GM23248 (cell line): ENCODE measurements at regions not wholly inside any gene's neighbourhood (a gene's known extent, or its start where the extent isn't known, plus 50 kb on each side); places are given as distances from the start of the nearest gene placed in this dataset.

ENCODE experiments used
- DNase-seq: peaks from one replicate; pipeline ENCODE4 v3.0.0-alpha.2; 2015
- H2AFZ ChIP-seq: fragments of 200-600 bp; sonication (generic); 2 replicates; pipeline ENCODE4 v1.6.1; 2016; ENCODE audit warnings: antibody characterized with exemption
- H3F3A ChIP-seq: fragments of 200-600 bp; sonication (generic); 2 replicates; pipeline ENCODE4 v1.6.1; 2016; ENCODE audit warnings: mild to moderate bottlenecking, antibody characterized with exemption, mixed run types; ENCODE audit not compliant: insufficient read depth
- H3K27ac ChIP-seq: fragments of 200-600 bp; sonication (generic); 2 replicates; pipeline ENCODE4 v1.5.1; 2016; ENCODE audit warnings: mild to moderate bottlenecking
- H3K27me3 ChIP-seq: fragments of 200-600 bp; sonication (generic); replicated peaks from 2 replicates; pipeline ENCODE4 v1.6.1; 2016; ENCODE audit warnings: mild to moderate bottlenecking; ENCODE audit not compliant: insufficient read depth
- H3K36me3 ChIP-seq: fragments of 200-600 bp; sonication (generic); 2 replicates; pipeline ENCODE4 v1.6.1; 2016; ENCODE audit warnings: low read depth, mild to moderate bottlenecking
- H3K4me1 ChIP-seq: fragments of 200-600 bp; sonication (generic); 2 replicates; pipeline ENCODE4 v1.6.1; 2016; ENCODE audit warnings: mild to moderate bottlenecking; ENCODE audit not compliant: insufficient read depth
- H3K4me2 ChIP-seq: fragments of 200-600 bp; sonication (generic); one replicate; pipeline ENCODE4 v1.6.1; 2016; ENCODE audit warnings: mild to moderate bottlenecking; ENCODE audit not compliant: unreplicated experiment
- H3K4me3 ChIP-seq: fragments of 200-600 bp; sonication (generic); 2 replicates; pipeline ENCODE4 v1.5.1; 2016; ENCODE audit warnings: mild to moderate bottlenecking
- H3K79me2 ChIP-seq: fragments of 200-600 bp; sonication (generic); 2 replicates; pipeline ENCODE4 v1.6.1; 2016; ENCODE audit warnings: mild to moderate bottlenecking; ENCODE audit not compliant: insufficient read depth
- H3K9ac ChIP-seq: fragments of 200-600 bp; sonication (generic); 2 replicates; pipeline ENCODE4 v1.6.1; 2016; ENCODE audit warnings: mild to moderate bottlenecking
- H3K9me2 ChIP-seq: fragments of 200-600 bp; sonication (generic); 2 replicates; pipeline ENCODE4 v1.6.1; 2016; ENCODE audit warnings: mixed run types, mild to moderate bottlenecking, moderate library complexity; ENCODE audit not compliant: insufficient read depth
- H3K9me3 ChIP-seq: fragments of 200-600 bp; sonication (generic); one replicate; pipeline ENCODE4 v1.6.1; 2017; ENCODE audit warnings: low read depth
- H4K20me1 ChIP-seq: fragments of 200-600 bp; sonication (generic); 2 replicates; pipeline ENCODE4 v1.6.0; 2016; ENCODE audit not compliant: insufficient read depth
- EZH2 ChIP-seq: fragments of 200-600 bp; sonication (generic); IDR thresholded peaks from 2 replicates; pipeline ENCODE4 v1.6.1; 2018; ENCODE audit warnings: antibody characterized with exemption, mild to moderate bottlenecking; ENCODE audit not compliant: insufficient read depth, poor library complexity, severe bottlenecking
- EZH2phosphoT487 ChIP-seq: fragments of 200-600 bp; sonication (generic); IDR thresholded peaks from 2 replicates; pipeline ENCODE4 v1.6.1; 2018; ENCODE audit warnings: antibody characterized with exemption, moderate library complexity, mild to moderate bottlenecking, low read depth; ENCODE audit not compliant: insufficient read depth
- WGBS, 2 experiments: methylation state at CpG; one replicate each; pipeline ENCODE4 v1.1.6; 2015 to 2017; ENCODE audit warnings: low lambda C conversion rate in 2 of 2, low coverage in 1 of 2; ENCODE audit errors: missing lambda C conversion rate in 2 of 2; 5-methylcytosine and 5-hydroxymethylcytosine counted together
- in situ Hi-C: fragments of 300-500 bp; cut with MboI; formaldehyde crosslinking; loops from 2 replicates; pipeline ENCODE4 v1.15.0; 2020

DNA sequence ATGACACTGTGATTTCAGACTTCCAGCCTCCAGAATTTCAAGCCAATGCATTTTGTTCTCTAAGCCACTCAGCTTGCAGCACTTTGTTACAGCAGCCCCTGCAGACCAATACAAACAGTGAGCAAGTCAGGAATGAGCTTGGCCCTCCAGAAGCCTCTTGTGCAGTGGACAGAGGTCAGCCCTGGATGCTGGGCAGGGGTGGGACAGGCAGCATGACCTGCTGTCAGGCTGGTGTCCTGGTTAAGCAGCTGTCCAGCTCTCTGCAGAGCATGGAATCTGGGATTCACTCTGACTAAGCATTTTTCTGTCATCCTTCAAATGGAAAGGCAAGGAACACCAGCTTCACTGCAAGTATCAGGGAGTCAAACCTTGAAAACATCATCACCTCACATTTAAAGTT is 85.5 kb upstream of the GDF10 start:
- Histone ChIP-seq H3K4me3 (no peak overlapping the region), H3K27ac (no peak overlapping the region), H3K9me3 (no peaks in the 10 kb centered on the region), H3K27me3 (peaks cover 34% of the 10 kb centered on the region), H3K9me2 (no peaks in the 10 kb centered on the region), H4K20me1 (no peaks in the 10 kb centered on the region), H3K4me2 (no peak overlapping the region), H3K4me1 (no peaks in the 10 kb centered on the region), H3K79me2 (no peaks in the 10 kb centered on the region), H3F3A (no peaks in the 10 kb centered on the region), H3K36me3 (no peaks in the 10 kb centered on the region), H3K9ac (no peak overlapping the region), H2AFZ (no peak overlapping the region)
- TF ChIP-seq EZH2 (no peak), EZH2phosphoT487 (no peak)
- in situ Hi-C loops: no loop called here
- no peak for DNase-seq

DNA sequence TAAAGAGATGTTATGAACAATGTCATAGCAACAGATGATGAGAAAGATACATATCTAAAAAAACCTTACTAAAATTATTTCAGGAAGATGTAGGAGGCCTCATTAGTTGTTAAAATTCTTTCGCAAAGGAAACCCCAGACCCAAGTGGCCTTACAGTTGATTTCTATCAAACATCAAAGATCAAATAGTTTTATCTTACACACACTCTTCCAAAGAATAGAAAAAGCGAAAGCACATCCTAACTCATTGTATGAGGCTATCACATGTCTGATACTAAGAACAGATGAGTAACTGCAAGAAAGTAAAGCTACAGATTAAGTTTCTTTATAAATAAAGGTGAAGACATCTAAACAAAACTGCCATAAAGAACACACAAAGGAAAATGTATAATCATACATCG is 82.9 kb upstream of the GDF10 start:
- H3K79me2 ChIP-seq: no peaks in the 10 kb centered on the region
- H4K20me1 ChIP-seq: no peaks in the 10 kb centered on the region
- H3K27me3 ChIP-seq: peaks cover 40% of the 10 kb centered on the region
- no peaks in the 10 kb centered on the region for H3K4me1 ChIP-seq
- no peaks in the 10 kb centered on the region for H3K9me3 ChIP-seq
- no peaks in the 10 kb centered on the region for H3F3A ChIP-seq
- no peak overlapping the region for H3K4me2 ChIP-seq
- in situ Hi-C loops: no loop called here
- no peak for DNase-seq
- no peak overlapping the region for H2AFZ ChIP-seq
- no peak overlapping the region for H3K4me3 ChIP-seq
- H3K9me2 ChIP-seq: no peaks in the 10 kb centered on the region
- H3K36me3 ChIP-seq: no peaks in the 10 kb centered on the region
- H3K9ac ChIP-seq: no peak overlapping the region
- TF ChIP-seq EZH2 (no peak), EZH2phosphoT487 (no peak)
- no peak overlapping the region for H3K27ac ChIP-seq
- 51 to 53% methylated on average over 3 of the region's 3 CpGs for WGBS, 2 experiments

DNA sequence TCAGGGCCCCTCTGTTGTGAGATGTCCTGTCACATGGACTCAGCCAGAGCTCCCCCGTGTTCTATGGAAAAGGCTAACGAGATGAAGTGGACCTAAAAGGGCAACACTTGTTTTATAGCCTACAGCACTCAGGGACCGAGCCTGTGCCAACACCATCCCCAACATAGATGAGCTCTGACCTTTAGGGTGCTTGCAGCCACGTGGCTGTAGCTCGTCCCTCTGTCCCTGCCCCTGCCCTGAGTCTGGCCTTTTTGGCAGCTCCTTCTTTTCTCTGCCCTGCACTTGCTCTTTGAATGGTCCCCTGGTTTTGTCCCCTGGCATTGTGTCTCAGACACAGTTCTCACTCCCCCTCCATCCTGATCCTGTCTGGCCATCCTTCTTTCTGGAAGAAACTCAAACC is 81.2 kb upstream of the GDF10 start:
- Histone ChIP-seq H3K27ac (no peak overlapping the region), H3F3A (no peaks in the 10 kb centered on the region), H3K9ac (no peak overlapping the region), H3K9me3 (no peaks in the 10 kb centered on the region), H4K20me1 (no peaks in the 10 kb centered on the region), H2AFZ (no peak overlapping the region), H3K4me1 (no peaks in the 10 kb centered on the region), H3K4me3 (no peak overlapping the region), H3K9me2 (no peaks in the 10 kb centered on the region), H3K36me3 (no peaks in the 10 kb centered on the region), H3K4me2 (no peak overlapping the region), H3K79me2 (no peaks in the 10 kb centered on the region), H3K27me3 (peaks cover 36% of the 10 kb centered on the region)
- in situ Hi-C loops: no loop called here
- no peak for TF ChIP-seq EZH2phosphoT487
- no peak for TF ChIP-seq EZH2
- 16 to 18% methylated on average over 5 of the region's 5 CpGs for WGBS, 2 experiments
- no peak for DNase-seq

DNA sequence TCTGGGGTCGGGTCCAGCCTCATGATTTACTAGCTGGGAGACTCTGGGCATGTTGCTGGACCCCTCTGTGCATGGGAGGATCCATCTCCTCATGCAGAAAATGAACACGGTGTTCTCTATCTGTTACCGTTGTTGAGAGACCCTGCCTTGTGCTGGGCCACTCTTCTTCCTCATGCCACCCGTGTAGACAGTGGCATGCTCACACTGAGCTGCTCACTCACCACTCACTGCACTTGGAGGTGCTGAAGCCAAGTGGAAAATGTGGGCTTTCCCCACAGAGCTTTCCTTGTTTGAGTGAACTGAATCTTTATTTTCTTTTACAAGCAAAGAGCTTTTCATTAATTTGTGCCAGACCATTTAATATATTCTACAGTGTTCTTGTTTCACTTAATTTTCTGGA is 77.5 kb upstream of the GDF10 start:
- H4K20me1 ChIP-seq: no peaks in the 10 kb centered on the region
- no peak overlapping the region for H3K27ac ChIP-seq
- H3K79me2 ChIP-seq: no peaks in the 10 kb centered on the region
- no peaks in the 10 kb centered on the region for H3F3A ChIP-seq
- in situ Hi-C loops: no loop called here
- H3K9me2 ChIP-seq: no peaks in the 10 kb centered on the region
- H2AFZ ChIP-seq: no peak overlapping the region
- TF ChIP-seq EZH2phosphoT487 (no peak), EZH2 (no peak)
- no peak overlapping the region for H3K9ac ChIP-seq
- no peak for DNase-seq
- no peak overlapping the region for H3K4me2 ChIP-seq
- no peaks in the 10 kb centered on the region for H3K9me3 ChIP-seq
- H3K4me3 ChIP-seq: no peak overlapping the region
- H3K27me3 ChIP-seq: peaks cover 22% of the 10 kb centered on the region; the same call in 1 of the 2 replicates
- no peaks in the 10 kb centered on the region for H3K36me3 ChIP-seq
- 6 to 8% methylated on average over 4 of the region's 4 CpGs for WGBS, 2 experiments
- H3K4me1 ChIP-seq: no peaks in the 10 kb centered on the region

DNA sequence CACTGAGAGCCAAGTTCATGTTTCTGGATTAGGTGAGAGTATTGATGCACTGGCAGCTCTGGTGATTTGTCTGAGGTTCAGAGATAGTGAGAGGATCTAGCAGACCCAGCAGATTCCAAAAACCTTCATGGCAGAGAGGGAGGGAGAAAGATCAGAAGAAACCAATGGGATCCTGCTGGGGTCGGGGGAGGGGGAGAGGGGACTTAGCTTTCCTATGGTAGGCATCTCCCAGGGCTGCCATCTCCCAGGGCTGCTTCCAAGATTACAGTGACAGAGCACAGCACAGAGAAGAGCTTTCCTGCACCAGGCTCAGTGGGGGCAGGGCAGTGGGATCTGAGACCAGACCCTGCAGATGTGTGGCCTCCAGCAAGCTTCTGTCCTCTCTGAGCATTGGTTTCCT is 76.8 kb upstream of the GDF10 start:
- Histone ChIP-seq H4K20me1 (no peaks in the 10 kb centered on the region), H3K4me2 (no peak overlapping the region), H3K4me3 (no peak overlapping the region), H3F3A (no peaks in the 10 kb centered on the region), H3K9me2 (no peaks in the 10 kb centered on the region), H3K36me3 (no peaks in the 10 kb centered on the region), H3K27me3 (peaks cover 15% of the 10 kb centered on the region), H3K9ac (no peak overlapping the region), H2AFZ (no peak overlapping the region), H3K79me2 (no peaks in the 10 kb centered on the region), H3K4me1 (no peaks in the 10 kb centered on the region), H3K9me3 (no peaks in the 10 kb centered on the region), H3K27ac (no peak overlapping the region)
- in situ Hi-C loops: no loop called here
- TF ChIP-seq EZH2 (no peak), EZH2phosphoT487 (no peak)
- 46% methylated on average over 1 of the region's 1 CpG; no CpG with 5 or more reads in 1 of the 2 experiments for WGBS, 2 experiments
- DNase-seq: no peak
